NB4 (cell line): ENCODE measurements at regions not wholly inside any gene's neighbourhood (a gene's known extent, or its start where the extent isn't known, plus 50 kb on each side); places are given as distances from the start of the nearest gene placed in this dataset.

Experiments
- DNase-seq: peaks from one replicate; pipeline ENCODE4 v3.0.0; 2010; ENCODE audit warnings: low read depth
- H3K4me3 ChIP-seq: one replicate; pipeline ENCODE4 v1.5.1; 2011; ENCODE audit warnings: mild to moderate bottlenecking, low read depth, low read length, moderate library complexity
- MYC ChIP-seq: IDR thresholded peaks from 2 replicates; pipeline ENCODE4 v1.6.1; 2011; ENCODE audit warnings: low read depth, low read length
- POLR2A ChIP-seq: IDR thresholded peaks from 2 replicates; pipeline ENCODE4 v1.6.1; 2011; ENCODE audit warnings: mild to moderate bottlenecking; ENCODE audit not compliant: insufficient read length; ENCODE audit errors: extremely low read depth
- TF ChIP-seq, protein P1 (sequence below): IDR thresholded peaks from 2 replicates; pipeline ENCODE4 v1.6.1; 2011; ENCODE audit warnings: low read depth, low read length
- TF ChIP-seq, protein P2 (sequence below): IDR thresholded peaks from one replicate; pipeline ENCODE4 v1.5.1; 2012; ENCODE audit warnings: low read depth, low read length

DNA sequence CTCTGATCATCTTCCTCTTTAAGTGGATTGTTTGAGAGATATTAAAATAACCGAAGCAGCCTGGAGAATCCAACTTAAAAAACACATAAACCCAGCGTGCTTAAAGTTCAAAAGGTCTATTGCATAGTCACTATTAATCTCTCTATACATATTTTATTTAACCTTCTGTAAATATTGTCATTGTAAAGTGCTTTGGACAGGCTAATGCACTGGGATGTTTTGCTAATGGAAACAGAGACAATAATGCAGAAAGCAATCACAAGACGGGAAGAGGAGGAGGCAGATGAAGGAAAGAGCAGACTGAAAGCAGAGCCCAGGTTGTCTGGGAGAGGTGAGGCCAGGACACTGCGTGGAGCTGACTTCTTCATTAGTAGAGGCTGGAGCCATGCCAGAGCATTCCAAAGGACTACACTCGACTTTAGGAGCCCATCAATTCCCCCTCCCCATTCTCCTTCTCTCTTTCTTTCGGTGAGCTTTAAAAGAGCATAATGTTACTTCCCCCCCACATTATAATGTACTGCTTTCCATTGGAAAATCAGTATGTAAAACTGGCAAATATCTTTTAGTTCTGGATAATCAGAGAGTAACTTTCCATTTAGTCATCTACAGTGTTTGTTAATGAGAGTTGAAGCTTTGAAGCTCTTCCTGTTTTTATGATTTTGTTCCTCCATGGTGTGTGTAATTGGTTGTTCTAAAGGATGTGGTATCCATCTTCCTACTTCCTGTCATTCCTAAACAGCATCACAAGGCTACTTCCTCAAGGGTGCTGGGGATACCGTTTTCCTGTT, 307.3 kb upstream of the MPDZ start:
- H3K4me3 ChIP-seq = no peak overlapping the region
- no peak for DNase-seq
- TF ChIP-seq POLR2A (no peak), MYC (no peak)
- TF ChIP-seq, protein P1, sequence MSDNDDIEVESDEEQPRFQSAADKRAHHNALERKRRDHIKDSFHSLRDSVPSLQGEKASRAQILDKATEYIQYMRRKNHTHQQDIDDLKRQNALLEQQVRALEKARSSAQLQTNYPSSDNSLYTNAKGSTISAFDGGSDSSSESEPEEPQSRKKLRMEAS = no peak
- TF ChIP-seq, protein P2, sequence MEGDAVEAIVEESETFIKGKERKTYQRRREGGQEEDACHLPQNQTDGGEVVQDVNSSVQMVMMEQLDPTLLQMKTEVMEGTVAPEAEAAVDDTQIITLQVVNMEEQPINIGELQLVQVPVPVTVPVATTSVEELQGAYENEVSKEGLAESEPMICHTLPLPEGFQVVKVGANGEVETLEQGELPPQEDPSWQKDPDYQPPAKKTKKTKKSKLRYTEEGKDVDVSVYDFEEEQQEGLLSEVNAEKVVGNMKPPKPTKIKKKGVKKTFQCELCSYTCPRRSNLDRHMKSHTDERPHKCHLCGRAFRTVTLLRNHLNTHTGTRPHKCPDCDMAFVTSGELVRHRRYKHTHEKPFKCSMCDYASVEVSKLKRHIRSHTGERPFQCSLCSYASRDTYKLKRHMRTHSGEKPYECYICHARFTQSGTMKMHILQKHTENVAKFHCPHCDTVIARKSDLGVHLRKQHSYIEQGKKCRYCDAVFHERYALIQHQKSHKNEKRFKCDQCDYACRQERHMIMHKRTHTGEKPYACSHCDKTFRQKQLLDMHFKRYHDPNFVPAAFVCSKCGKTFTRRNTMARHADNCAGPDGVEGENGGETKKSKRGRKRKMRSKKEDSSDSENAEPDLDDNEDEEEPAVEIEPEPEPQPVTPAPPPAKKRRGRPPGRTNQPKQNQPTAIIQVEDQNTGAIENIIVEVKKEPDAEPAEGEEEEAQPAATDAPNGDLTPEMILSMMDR = no peak

DNA sequence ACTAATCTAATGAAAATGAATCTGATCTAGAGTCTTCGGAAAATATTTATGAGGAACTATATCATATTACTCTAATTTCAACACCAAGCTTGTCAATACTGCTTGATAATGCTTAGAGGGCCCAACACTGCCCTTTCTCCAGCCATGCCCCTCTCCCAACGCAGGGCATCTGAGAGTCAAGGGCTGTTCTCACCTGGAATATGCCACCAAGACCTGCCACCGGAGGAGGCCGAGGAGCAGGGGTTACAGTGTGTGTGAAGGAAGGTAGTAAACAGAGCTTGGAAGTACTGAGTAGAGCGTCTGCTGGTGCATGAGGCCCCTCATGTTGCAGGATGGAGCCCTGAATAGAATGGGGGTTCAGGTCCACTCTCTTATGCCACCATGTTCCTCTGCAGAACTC, 301.3 kb upstream of the MPDZ start:
- TF ChIP-seq, protein P1 = no peak
- TF ChIP-seq POLR2A = no peak
- TF ChIP-seq MYC = no peak
- TF ChIP-seq, protein P2 = no peak
- H3K4me3 ChIP-seq = no peak overlapping the region
- DNase-seq = no peak

DNA sequence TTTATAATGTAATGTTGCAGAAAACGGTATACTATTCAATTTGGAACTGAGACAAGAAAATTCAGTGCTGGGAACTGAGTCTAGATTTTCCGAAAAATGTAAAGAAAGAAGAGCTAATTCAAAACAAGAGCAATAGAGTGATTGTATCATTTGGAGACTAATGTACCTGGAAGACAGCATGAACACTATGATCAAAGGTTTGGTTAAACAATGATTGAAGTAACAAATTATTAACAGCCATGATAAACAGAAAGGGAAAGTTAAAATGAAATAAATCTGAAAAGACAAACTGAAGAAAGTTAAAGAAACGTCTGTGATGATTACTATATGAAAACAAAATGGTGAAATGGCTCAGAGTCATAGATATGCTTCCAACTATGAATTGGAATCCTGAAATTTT, 300.6 kb upstream of the MPDZ start:
- TF ChIP-seq POLR2A = no peak
- TF ChIP-seq, protein P2 = no peak
- TF ChIP-seq MYC = no peak
- TF ChIP-seq, protein P1 = no peak
- no peak for DNase-seq
- H3K4me3 ChIP-seq = no peak overlapping the region

DNA sequence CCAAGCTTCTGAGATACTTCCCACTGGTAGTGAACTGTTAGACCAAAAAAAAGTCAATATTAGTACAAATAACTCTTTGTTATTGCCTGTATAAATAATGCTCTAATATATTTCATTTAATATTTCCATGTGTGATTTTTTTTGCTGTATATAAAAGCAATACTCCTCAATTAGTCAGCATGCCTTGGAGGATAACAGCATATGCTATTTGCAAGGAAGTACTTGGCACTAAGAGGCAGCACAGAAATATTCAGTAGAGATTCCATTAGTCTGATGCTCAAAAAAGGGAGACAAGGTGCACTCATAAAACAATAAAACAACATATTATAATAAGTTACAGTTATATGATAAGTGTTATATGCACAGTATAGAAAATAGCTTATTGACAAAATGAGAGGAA, 296.6 kb upstream of the MPDZ start:
- TF ChIP-seq MYC (no peak), POLR2A (no peak)
- TF ChIP-seq, protein P2 = no peak
- TF ChIP-seq, protein P1 = no peak
- DNase-seq = no peak
- no peak overlapping the region for H3K4me3 ChIP-seq

DNA sequence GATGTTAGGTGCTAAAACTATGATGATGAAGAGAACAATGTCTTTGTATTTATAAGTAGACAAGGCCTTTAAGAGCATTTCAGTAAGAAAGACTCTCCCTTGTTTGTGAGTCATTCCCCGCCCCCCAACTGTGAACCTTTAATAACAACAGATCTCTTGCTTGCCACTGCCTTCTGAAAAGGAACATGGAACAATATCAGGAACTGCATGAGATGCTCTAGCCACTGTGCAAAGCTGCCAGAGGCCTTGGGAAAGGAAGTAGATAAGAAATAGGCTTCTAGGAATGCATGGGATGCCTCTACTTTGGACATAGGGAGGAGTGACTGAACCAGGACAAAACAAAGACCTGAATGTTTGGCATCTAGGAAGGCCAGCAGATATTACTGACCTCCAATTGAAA, 296.1 kb upstream of the MPDZ start:
- no peak overlapping the region for H3K4me3 ChIP-seq
- no peak for DNase-seq
- TF ChIP-seq MYC (no peak), POLR2A (no peak)
- TF ChIP-seq, protein P1 = no peak
- TF ChIP-seq, protein P2 = no peak
